ENCODE measurements at regions not wholly inside any gene's neighbourhood (a gene's known extent, or its start where the extent isn't known, plus 50 kb on each side); places are given as distances from the start of the nearest gene placed in this dataset.

- TF ChIP-seq CTCF (IDR thresholded peaks at IDR 0.05) = no peak
- no peak for TF ChIP-seq POLR2A (IDR thresholded peaks at IDR 0.05)
- no peak for TF ChIP-seq EP300 (IDR thresholded peaks at IDR 0.05)
Measured at GRCh38 chr18:25538175-25538922, 186.4 kb upstream of the ZNF521 start.
